ENCODE measurements at regions not wholly inside any gene's neighbourhood (a gene's known extent, or its start where the extent isn't known, plus 50 kb on each side); places are given as distances from the start of the nearest gene placed in this dataset.

- H3K9me3 Mint-ChIP-seq: peaks cover 6% of the 10 kb centered on the region
- H3K27ac Mint-ChIP-seq: no peak overlapping the region
- TF ChIP-seq CTCF (IDR thresholded peaks at IDR 0.05): no peak
- no peak for ATAC-seq (ENCODE audit: low read depth)
- CTCF ChIA-PET: no interaction called here
- DNase-seq: no peak
- no peaks in the 10 kb centered on the region for H3K4me1 Mint-ChIP-seq
- intact Hi-C loops (cut with micrococcal nuclease): no loop called here
- H3K4me3 Mint-ChIP-seq: no peak overlapping the region
- no peaks in the 10 kb centered on the region for H3K36me3 Mint-ChIP-seq (ENCODE audit: low read depth)
- no peaks in the 10 kb centered on the region for H3K27me3 Mint-ChIP-seq
- POLR2A ChIA-PET: no interaction called here
These were observed 232.8 kb downstream of the CHRM3 start for GRCh38 chr1:239619190-239619589.

GRCh38 chr1:239630767-239631166 is 244.4 kb downstream of the CHRM3 start:
- no peak for ATAC-seq (ENCODE audit: low read depth)
- Mint-ChIP-seq H3K36me3 (ENCODE audit: low read depth) (no peaks in the 10 kb centered on the region), H3K4me3 (no peak overlapping the region), H3K4me1 (no peaks in the 10 kb centered on the region), H3K9me3 (no peaks in the 10 kb centered on the region), H3K27ac (no peak overlapping the region), H3K27me3 (no peaks in the 10 kb centered on the region)
- TF ChIP-seq CTCF (IDR thresholded peaks at IDR 0.05): no peak
- POLR2A ChIA-PET: no interaction called here
- intact Hi-C loops (cut with micrococcal nuclease): no loop called here
- DNase-seq: no peak
- CTCF ChIA-PET: no interaction called here

GRCh38 chr1:239633432-239633831 is 247.1 kb downstream of the CHRM3 start:
- H3K4me1 Mint-ChIP-seq: no peaks in the 10 kb centered on the region
- ATAC-seq (ENCODE audit: low read depth): no peak
- H3K27me3 Mint-ChIP-seq: no peaks in the 10 kb centered on the region

GRCh38 chr1:239635276-239635675 is 248.9 kb downstream of the CHRM3 start:
- no peaks in the 10 kb centered on the region for H3K36me3 Mint-ChIP-seq (ENCODE audit: low read depth)
- no peak overlapping the region for H3K27ac Mint-ChIP-seq
- DNase-seq (no peak), ATAC-seq (ENCODE audit: low read depth) (no peak)
- H3K4me1 Mint-ChIP-seq: no peaks in the 10 kb centered on the region
- TF ChIP-seq CTCF (IDR thresholded peaks at IDR 0.05): no peak
- intact Hi-C loops (cut with micrococcal nuclease): no loop called here
- ChIA-PET CTCF (no interaction called here), POLR2A (no interaction called here)
- no peaks in the 10 kb centered on the region for H3K9me3 Mint-ChIP-seq
- no peak overlapping the region for H3K4me3 Mint-ChIP-seq
- H3K27me3 Mint-ChIP-seq: no peaks in the 10 kb centered on the region

More at GRCh38 chr1:239633432-239633831, 247.1 kb downstream of the CHRM3 start:
- Mint-ChIP-seq H3K4me3 (no peak overlapping the region), H3K9me3 (no peaks in the 10 kb centered on the region), H3K27ac (no peak overlapping the region), H3K36me3 (ENCODE audit: low read depth) (no peaks in the 10 kb centered on the region)
- no peak for TF ChIP-seq CTCF (IDR thresholded peaks at IDR 0.05)
- POLR2A ChIA-PET: no interaction called here
- intact Hi-C loops (cut with micrococcal nuclease): no loop called here
- DNase-seq: no peak
- CTCF ChIA-PET: no interaction called here

GRCh38 chr1:239636347-239636746 is 250.0 kb downstream of the CHRM3 start:
- POLR2A ChIA-PET: no interaction called here
- intact Hi-C loops (cut with micrococcal nuclease): no loop called here

More at GRCh38 chr1:239636347-239636746, 250.0 kb downstream of the CHRM3 start:
- no peaks in the 10 kb centered on the region for H3K27me3 Mint-ChIP-seq
- H3K9me3 Mint-ChIP-seq: no peaks in the 10 kb centered on the region
- no peak overlapping the region for H3K27ac Mint-ChIP-seq
- no peak for TF ChIP-seq CTCF (IDR thresholded peaks at IDR 0.05)
- ATAC-seq (ENCODE audit: low read depth): no peak
- no peak overlapping the region for H3K4me3 Mint-ChIP-seq
- DNase-seq: no peak
- H3K36me3 Mint-ChIP-seq (ENCODE audit: low read depth): no peaks in the 10 kb centered on the region
- no peaks in the 10 kb centered on the region for H3K4me1 Mint-ChIP-seq
- CTCF ChIA-PET: no interaction called here

Measured in activated B cell treated with CpG ODN at 0.5 μM for 24 hours (primary cell).